K562 (cell line): ENCODE measurements at regions not wholly inside any gene's neighbourhood (a gene's known extent, or its start where the extent isn't known, plus 50 kb on each side); places are given as distances from the start of the nearest gene placed in this dataset.
A peak's percentile ranks its signal among the peaks of the same experiment; 100 is the strongest.

Experiments used
- ESRRB ChIP-seq: fragments of 250-450 bp; sonication (Bioruptor Pico); IDR thresholded peaks from 2 replicates; pipeline ENCODE4 v1.5.0; 2020; ENCODE audit warnings: mild to moderate bottlenecking, moderate library complexity, borderline replicate concordance
- FOXA1 ChIP-seq: fragments of 450-650 bp; IDR thresholded peaks from 2 replicates; pipeline ENCODE4 v1.6.1; 2016; ENCODE audit warnings: mild to moderate bottlenecking, borderline replicate concordance
- GTF2E2 ChIP-seq: fragments of 200-800 bp; sonication (Bioruptor generic); IDR thresholded peaks from 2 replicates; pipeline ENCODE4 v1.6.1; 2016; ENCODE audit warnings: missing genetic modification characterization, missing compliant biosample characterization
- HDAC1 ChIP-seq, 2 experiments: fragments of 450-650 bp; IDR thresholded peaks; 2 replicates each; pipeline ENCODE4 v1.6.1; 2016 to 2017; ENCODE audit warnings: inconsistent platforms in 1 of 2, mild to moderate bottlenecking in 1 of 2, moderate library complexity in 1 of 2
- KLF13 ChIP-seq: fragments of 450-650 bp; IDR thresholded peaks from 2 replicates; pipeline ENCODE4 v1.6.1; 2016; ENCODE audit warnings: missing genetic modification characterization, low read depth, mild to moderate bottlenecking, missing compliant biosample characterization, moderate library complexity, borderline replicate concordance
- NFYB ChIP-seq: IDR thresholded peaks from 2 replicates; pipeline ENCODE4 v1.6.1; 2011; ENCODE audit warnings: mild to moderate bottlenecking, moderate library complexity; ENCODE audit not compliant: insufficient read length; ENCODE audit errors: extremely low read depth
- PCBP2 ChIP-seq: fragments of 200-400 bp; formaldehyde crosslinking; IDR thresholded peaks from 2 replicates; pipeline ENCODE4 v1.6.1; 2018; ENCODE audit warnings: low read length, low read depth, mild to moderate bottlenecking, moderate library complexity; ENCODE audit not compliant: poor library complexity, severe bottlenecking
- RBFOX2 ChIP-seq: fragments of 200-400 bp; formaldehyde crosslinking; IDR thresholded peaks from 2 replicates; pipeline ENCODE4 v1.6.1; 2017; ENCODE audit warnings: low read depth, mild to moderate bottlenecking, low read length, moderate library complexity
- RCOR1 ChIP-seq, 2 experiments: IDR thresholded peaks; 2 replicates each; pipeline ENCODE4 v1.6.1; 2012; ENCODE audit warnings: low read depth in 2 of 2, low read length in 2 of 2, borderline replicate concordance in 1 of 2, improper control_type of control experiment in 1 of 2
- SMAD1 ChIP-seq: fragments of 150-350 bp; IDR thresholded peaks from 2 replicates; pipeline ENCODE4 v1.6.1; 2014; ENCODE audit warnings: low read length, low read depth; ENCODE audit not compliant: partially characterized antibody
- SMAD3 ChIP-seq: fragments of 450-650 bp; formaldehyde crosslinking; conservative IDR thresholded peaks from 2 replicates; pipeline ENCODE4 v1.4.0; 2020; ENCODE audit warnings: mild to moderate bottlenecking
- ZFP30 ChIP-seq: fragments of 250-450 bp; sonication (Bioruptor Pico); IDR thresholded peaks from 2 replicates; pipeline ENCODE4 v1.8.0; 2022; ENCODE audit warnings: moderate library complexity, mild to moderate bottlenecking, inconsistent platforms, borderline replicate concordance
- ZFPM2 ChIP-seq: fragments of 250-450 bp; sonication (Bioruptor Pico); IDR thresholded peaks from 2 replicates; pipeline ENCODE4 v1.5.1; 2022; ENCODE audit warnings: mild to moderate bottlenecking
- ZNF124 ChIP-seq: sonication (generic); formaldehyde crosslinking; IDR thresholded peaks from 2 replicates; pipeline ENCODE4 v1.8.1; 2022; ENCODE audit warnings: missing genetic modification reagents
- ZNF197 ChIP-seq: fragments of 200-800 bp; sonication (Bioruptor generic); IDR thresholded peaks from 2 replicates; pipeline ENCODE4 v1.6.1; 2016; ENCODE audit warnings: low read depth, missing genetic modification characterization, missing compliant biosample characterization
- ZNF589 ChIP-seq: fragments of 200-800 bp; sonication (Bioruptor generic); IDR thresholded peaks from 2 replicates; pipeline ENCODE4 v1.6.1; 2016; ENCODE audit warnings: low read depth, missing genetic modification characterization, missing compliant biosample characterization
- ZNF644 ChIP-seq: fragments of 200-800 bp; sonication (Bioruptor generic); IDR thresholded peaks from 2 replicates; pipeline ENCODE4 v1.6.1; 2016; ENCODE audit warnings: low read depth, missing genetic modification characterization, missing compliant biosample characterization
- TF ChIP-seq, protein P1 (sequence below): sonication (generic); formaldehyde crosslinking; IDR thresholded peaks from 2 replicates; pipeline ENCODE4 v1.8.1; 2023; ENCODE audit warnings: mild to moderate bottlenecking, missing genetic modification reagents
- TF ChIP-seq, protein P2 (sequence below): fragments of 250-450 bp; sonication (Bioruptor Pico); IDR thresholded peaks from 2 replicates; pipeline ENCODE4 v1.4.0; 2020; ENCODE audit warnings: mild to moderate bottlenecking, moderate library complexity
- TF ChIP-seq, protein P3 (sequence below): sonication (generic); formaldehyde crosslinking; IDR thresholded peaks from 2 replicates; pipeline ENCODE4 v1.8.0; 2022; ENCODE audit warnings: mild to moderate bottlenecking, missing genetic modification reagents

DNA sequence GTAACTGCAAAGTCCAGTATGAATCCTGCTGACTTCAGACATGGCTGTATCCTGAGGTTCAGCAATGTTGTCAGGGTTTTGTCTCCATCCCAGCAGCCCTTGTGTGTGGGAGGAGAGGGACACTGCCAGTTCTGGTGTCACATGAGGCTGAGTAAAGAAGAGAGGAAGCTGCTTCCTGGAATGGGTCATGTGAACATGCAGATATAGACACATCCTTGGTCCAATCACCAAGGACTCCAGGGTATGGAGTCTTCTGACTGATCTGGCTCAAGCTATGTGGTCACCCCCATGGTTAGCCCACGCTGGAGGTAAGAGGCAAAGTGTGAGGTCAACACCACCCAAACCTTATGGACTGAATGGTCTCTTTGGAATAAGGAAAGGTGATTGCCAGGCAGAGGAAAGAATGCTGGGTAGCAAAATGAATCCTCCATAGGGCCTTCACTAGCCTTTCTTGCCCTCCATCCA, 134.4 kb upstream of the SLC1A4 start (continued):
- TF ChIP-seq, protein P1, sequence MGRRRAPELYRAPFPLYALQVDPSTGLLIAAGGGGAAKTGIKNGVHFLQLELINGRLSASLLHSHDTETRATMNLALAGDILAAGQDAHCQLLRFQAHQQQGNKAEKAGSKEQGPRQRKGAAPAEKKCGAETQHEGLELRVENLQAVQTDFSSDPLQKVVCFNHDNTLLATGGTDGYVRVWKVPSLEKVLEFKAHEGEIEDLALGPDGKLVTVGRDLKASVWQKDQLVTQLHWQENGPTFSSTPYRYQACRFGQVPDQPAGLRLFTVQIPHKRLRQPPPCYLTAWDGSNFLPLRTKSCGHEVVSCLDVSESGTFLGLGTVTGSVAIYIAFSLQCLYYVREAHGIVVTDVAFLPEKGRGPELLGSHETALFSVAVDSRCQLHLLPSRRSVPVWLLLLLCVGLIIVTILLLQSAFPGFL: no peak
- TF ChIP-seq RBFOX2 (no peak), SMAD3 (CRISPR knock-in tag) (peak; percentile 69; the same call in 1 of the 2 replicates), ESRRB (CRISPR knock-in tag) (no peak), PCBP2 (no peak), GTF2E2 (tag) (no peak), ZFPM2 (CRISPR knock-in tag) (no peak), ZFP30 (CRISPR knock-in tag) (no peak), RCOR1 (IDR thresholded peaks at IDR 0.05; ENCODE audit: borderline replicate concordance in 1 of 2, low read depth in 2 of 2, low read length in 2 of 2) (peak in 1 of 2 experiments; percentile 87; a peak in 2 of 4 replicates), ZNF644 (tag) (peak; percentile 93), ZNF589 (CRISPR knock-in tag) (peak; percentile 84), ZNF197 (CRISPR knock-in tag) (no peak; the same call in 1 of the 2 replicates), SMAD1 (no peak), NFYB (no peak), KLF13 (tag) (0 out of 2 replicates have a peak, but pooled peaks have one; percentile 20), ZNF124 (CRISPR knock-in tag) (no peak), HDAC1 (IDR thresholded peaks at IDR 0.05) (peak in 1 of 2 experiments; percentile 21; a peak in 1 of 4 replicates), FOXA1 (no peak)
- TF ChIP-seq, protein P2, sequence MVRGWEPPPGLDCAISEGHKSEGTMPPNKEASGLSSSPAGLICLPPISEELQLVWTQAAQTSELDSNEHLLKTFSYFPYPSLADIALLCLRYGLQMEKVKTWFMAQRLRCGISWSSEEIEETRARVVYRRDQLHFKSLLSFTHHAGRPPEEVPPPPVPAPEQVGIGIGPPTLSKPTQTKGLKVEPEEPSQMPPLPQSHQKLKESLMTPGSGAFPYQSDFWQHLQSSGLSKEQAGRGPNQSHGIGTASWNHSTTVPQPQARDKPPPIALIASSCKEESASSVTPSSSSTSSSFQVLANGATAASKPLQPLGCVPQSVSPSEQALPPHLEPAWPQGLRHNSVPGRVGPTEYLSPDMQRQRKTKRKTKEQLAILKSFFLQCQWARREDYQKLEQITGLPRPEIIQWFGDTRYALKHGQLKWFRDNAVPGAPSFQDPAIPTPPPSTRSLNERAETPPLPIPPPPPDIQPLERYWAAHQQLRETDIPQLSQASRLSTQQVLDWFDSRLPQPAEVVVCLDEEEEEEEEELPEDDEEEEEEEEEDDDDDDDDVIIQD (CRISPR knock-in tag): no peak
- TF ChIP-seq, protein P3, sequence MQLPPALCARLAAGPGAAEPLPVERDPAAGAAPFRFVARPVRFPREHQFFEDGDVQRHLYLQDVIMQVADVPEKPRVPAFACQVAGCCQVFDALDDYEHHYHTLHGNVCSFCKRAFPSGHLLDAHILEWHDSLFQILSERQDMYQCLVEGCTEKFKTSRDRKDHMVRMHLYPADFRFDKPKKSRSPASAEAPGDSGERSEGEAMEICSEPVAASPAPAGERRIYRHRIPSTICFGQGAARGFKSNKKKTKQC (CRISPR knock-in tag): no peak
